NCI-H2081 treated with DMSO at 0.1 percent for 48 hours (cell line): ENCODE measurements at regions not wholly inside any gene's neighbourhood (a gene's known extent, or its start where the extent isn't known, plus 50 kb on each side); places are given as distances from the start of the nearest gene placed in this dataset.
"Not testable (repeated sequence)": the region's sequence is repeated elsewhere in the genome, so short reads cannot be mapped to it uniquely, and the experiment has no call there.

Source experiments
- DNase-seq: peaks from one replicate; lab custom pipeline; 2025; lab: John Stamatoyannopoulos, UW

DNA sequence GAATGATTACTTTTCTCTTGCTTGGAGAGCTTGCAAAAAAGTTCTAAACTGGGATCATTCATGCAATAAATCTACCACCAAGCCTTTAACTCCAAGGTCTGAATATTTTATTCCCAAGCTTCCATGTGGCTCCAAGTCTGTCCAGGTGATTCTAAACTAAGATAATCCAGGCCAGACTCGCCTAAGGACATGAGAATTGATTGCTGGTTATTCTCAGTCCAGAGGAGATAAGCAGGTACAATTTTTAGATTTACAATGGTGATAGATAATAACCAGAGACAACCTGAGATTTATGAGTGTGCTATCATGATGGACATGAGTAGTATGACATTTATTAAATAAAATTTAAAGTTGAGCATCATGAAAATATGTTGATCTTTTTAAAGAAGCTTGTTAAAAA lies 156.5 kb upstream of the SPRY2 start:
- no peak for DNase-seq

DNA sequence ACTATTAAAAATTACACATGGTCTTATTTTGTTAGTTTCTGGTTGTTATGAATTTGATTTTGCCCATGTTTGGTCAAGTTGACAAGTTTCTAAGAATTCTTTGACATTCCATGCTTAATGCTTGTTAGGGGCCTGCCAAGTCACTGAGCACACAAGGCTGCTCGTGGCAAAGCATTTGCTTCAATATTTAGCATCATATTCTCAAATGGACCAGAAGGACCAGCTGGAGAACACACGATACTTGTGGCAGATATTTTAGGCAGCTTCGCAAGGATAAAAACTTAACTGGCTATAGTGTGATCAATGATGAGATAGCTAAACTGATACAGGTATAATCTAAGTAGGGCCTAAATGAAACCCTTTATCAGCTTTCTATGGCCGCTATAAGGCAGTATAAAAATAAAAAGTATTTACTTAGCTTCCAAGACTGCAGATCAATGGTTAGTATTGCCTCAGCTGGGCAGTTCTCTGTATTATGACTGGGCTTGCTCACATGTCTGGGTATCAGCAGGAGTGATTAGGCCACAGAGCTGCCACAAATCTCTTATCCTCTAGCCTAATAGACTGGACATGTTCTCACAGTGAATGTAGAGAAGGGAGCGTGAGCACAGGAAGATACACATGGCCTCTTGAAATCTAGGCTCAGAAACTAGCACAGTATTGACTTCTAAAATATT lies 155.9 kb upstream of the SPRY2 start:
- DNase-seq, result no peak

DNA sequence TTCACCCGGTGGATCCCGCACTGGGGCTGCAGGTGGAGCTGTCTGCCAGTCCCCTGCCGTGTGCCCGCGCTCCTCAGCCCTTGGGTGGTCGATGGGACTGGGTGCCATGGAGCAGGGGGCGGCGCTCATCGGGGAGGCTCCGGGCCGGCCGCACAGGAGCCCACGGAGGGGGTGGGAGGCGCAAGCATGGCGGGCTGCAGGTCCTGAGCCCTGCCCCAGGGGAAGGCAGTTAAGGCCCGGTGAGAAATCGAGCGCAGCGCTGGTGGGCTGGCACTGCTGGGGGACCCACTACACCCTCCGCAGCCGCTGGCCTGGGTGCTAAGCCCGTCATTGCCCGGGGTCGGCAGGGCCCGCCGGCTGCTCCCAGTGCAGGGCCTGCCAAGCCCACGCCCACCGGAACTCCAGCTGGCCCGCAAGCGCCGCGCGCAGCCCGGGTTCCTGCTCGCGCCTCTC lies 149.6 kb upstream of the SPRY2 start:
- DNase-seq, result not testable (repeated sequence)

DNA sequence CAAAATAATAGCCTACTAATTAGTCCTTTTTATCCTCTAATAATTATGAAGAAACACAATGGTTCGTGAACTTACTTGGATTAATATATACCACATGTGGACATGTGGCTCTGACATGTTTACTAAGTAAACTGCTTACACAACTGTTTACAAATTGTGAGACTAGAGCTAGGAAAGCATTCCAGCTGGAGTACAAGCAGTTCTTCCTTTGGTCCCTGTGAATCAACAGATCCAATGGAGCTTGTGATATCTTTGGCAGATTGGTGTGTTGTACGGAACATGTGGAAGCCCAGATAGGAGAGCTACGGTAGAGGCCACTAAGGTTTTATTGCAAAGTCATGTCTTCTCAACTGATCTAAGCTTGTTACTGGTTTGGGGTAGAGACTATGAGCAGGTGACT lies 145.5 kb upstream of the SPRY2 start:
- no peak for DNase-seq

DNA sequence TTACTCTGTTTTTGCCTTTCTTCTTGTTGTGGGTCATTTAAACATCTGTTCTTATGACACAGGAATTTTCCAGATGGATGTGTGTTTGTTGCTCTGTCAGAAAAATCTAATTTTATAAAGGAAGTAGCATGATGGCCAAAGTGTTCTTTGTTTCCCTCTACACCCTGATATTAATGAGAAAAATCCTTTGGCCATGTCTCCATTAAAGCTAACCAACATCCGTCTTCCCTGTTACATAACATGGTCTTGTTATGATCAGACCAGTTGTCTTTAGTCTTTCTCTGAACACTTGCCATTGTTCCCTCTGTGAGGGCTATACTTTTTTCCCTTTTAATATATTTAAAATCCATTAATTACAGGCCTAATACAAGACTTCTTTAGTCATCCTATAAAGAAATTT lies 142.2 kb upstream of the SPRY2 start:
- DNase-seq, result no peak

DNA sequence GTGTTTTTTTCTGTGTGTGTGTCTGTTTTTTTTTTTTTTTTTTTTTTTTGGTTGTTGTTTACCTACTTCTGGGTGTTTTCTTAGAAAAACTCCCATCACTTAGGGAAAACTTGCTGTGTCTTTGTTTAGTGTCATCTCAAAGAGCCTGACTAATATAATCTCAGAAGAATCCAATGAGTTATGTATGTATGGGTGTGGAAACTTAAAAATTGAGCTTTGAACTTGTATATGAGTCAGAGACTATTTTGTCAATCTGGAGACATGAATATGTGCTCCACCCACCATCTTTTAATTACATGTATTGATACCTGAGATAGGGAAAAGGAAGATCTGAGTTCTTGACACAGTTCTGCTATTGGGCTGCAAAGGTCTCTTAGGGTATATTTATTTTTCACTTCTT lies 140.7 kb upstream of the SPRY2 start:
- no peak for DNase-seq

DNA sequence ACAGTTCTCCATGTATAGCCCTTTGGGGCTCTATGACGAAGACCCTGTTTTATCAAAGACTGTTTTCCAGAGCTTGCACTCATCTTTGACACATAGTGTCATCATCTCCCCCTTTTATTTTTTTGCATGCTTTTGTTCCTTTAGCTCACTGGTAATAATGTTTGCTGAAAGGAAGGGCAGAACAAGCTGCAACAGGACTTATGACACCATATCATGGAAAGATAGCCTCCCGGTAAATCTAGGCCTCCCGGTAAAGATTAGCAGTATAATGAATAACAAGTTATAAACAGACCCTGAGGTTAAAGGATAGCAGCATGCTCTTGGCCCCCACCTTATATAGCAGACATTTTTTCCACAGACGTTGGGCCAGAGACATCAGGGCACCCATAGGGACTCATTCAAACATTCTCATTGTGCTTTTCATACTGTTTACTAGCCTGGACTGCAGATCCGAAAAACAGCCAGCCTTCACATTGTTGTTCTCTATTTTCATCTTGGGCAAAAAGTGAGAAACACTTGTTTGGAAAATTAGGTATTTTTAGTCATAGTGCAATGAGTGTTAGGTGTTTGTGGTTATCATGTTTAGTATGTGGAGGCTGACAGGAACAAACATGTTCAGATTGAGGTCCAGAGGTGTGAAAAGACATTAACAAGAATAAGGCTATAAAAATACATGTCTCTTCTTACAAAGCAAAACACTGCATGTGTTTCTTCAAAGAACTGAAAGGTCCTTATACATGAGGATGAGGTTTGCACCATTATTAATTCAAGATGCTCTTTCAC lies 136.9 kb upstream of the SPRY2 start:
- DNase-seq, result no peak

DNA sequence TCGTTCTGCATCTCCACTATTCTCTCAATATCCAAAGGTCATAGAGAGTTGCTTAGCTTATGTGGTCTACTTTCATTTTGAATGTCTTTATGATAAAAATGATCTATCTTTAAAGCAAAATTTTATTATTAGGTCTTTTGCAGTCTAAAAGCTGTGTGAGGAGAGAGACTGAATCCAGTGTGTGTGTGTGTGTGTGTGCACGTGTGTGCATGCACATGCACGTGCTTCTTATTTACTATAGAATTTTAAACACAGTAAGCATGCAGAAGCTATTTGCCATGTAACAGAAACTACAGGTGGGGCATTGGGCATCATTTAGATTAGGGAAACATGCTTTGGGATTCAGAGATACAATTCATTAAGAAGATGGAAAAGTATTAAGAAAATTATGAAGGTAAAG lies 136.0 kb upstream of the SPRY2 start:
- DNase-seq, result no peak

DNA sequence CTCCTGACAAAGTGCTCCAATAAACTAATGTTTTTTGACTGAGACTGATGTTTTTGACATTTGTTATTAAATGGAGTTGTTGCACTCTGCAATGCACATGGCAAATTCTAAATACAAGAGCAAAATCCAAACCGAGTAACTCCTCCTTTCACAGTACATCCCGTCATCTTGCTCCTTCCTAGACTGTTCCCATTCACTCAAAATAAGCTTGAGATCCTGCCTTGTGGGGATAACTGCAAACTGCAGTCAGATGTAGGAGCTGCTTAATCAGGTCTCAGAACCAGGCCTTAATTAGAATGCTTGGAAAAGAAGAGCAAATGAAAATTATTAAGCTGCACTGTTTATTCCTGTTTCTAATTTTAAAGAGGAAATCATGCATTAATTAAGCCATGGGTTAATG lies 134.8 kb upstream of the SPRY2 start:
- DNase-seq, result no peak

DNA sequence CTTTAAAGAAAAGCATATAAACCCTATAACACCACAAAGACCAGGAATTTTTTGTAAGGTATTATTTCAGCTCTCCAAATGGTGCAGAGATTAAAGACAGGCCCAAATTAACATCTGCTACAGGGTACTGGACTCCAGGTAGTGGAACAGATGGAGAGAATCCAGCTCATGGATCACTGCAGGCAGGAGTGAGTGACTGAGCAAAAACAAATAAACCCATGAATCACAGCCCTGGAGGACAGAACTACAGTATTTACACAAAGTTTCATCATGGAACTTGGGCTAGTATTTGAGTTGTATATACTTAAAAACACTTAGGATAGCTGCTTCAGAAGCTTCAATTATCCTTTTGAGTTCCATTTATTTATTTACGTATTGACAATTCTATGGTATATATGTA lies 132.8 kb upstream of the SPRY2 start:
- DNase-seq, result no peak

DNA sequence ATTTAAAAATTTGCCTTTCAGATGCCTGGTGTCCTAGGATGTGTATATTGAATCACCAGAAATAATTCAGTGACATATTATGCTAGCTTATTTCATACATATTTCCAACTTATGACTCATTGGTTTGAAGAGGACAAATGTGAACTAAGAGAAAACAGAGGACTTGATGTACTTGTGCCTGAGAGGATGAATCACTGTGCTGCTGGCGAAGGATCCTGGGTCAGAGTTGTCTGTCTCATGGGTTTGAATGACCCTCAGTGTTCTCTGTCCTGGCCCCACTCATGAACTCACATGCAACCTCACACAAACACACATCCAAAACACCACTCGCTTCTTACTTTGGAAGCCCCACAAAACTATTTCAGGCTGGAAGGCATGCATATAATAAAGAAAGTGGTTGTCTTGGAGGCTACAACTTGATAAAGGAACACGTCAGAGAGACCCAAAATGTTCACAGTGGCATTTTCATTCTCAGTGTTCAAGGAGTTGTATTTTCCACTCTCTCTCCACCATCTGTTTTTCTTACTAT lies 129.0 kb upstream of the SPRY2 start:
- DNase-seq, result no peak

DNA sequence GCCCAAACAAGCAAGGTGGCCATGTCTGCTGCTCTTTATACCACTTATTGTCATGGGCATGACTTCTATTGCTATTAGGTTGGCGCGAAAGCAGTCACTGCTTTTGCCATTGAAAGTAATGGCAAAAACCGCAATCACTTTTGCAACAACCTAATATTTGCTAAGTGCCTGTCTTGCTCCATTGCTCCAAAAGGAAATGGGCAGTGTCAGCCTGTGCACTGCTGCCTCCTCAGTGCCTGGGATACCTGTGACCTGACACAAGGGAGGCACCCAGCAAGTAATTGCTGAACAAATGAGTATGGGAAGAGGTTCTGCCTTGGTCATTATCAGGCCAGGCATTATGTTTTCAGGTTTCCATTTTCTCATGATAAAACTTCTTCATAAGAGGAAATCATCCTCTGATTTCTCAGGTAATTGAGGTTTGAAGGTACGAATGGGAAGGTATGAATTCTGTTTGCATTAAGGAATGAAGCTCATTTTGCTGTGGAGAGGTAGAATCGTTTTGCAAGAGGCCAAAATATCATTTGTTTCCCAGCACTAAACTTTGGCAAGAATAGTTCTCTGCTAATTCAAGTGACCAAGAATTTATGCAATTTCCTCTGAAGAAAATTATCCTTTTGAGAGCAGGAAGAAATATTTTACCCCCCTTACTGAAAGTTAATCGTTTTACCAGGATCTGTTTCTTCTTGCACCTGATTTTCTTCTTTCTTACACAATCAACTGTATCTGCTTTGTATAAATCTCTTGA lies 128.4 kb upstream of the SPRY2 start:
- no peak for DNase-seq

DNA sequence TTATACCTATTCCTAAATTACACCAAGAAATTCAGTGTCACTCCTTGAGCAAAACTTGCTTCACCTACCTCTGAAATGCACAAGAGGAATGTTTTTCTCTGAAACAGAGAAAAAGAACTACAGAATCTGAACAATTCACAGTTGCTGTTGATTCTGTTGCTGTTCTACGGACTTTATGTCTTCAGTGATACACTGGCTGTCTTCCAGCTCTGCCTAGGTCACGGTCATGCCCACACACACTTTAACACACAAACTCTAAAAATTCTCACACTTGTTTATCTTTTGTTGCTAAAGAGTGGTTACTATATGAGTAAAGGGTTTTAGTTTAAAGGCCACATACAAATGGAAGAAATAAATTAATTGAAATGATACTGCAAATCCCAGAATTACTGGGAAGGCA lies 124.4 kb upstream of the SPRY2 start:
- no peak for DNase-seq

DNA sequence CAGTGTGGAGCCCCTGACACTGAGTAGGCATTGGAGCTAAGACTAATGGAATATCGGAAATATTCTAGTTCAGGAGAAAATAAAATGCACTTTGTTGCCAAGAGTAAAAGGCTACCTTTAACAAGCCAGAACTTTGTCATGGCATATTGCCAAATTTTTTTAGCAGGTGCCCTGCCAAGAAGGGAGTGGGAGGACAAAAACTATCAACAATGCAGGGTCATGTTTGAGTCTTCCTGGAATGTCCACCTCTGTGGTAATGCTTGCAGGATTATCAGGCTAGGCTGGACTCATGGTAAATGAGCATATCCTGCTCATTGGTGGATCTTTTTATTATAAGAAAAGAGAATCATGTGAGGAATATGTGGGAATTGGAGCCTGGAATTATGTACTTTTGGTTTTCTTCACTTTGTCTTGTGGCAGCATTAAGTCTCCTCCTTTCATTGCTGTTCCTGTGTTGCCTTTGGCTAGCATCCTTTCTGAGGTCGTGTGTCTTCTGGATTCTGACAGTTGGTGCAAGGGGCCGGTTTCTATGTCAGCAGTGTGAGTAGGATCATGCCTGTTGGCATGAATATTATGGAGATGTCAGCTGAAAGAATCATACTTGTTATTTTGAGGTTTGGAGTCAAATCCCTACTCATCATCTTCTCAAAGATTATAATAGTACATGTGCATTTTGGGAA lies 122.9 kb upstream of the SPRY2 start:
- no peak for DNase-seq

DNA sequence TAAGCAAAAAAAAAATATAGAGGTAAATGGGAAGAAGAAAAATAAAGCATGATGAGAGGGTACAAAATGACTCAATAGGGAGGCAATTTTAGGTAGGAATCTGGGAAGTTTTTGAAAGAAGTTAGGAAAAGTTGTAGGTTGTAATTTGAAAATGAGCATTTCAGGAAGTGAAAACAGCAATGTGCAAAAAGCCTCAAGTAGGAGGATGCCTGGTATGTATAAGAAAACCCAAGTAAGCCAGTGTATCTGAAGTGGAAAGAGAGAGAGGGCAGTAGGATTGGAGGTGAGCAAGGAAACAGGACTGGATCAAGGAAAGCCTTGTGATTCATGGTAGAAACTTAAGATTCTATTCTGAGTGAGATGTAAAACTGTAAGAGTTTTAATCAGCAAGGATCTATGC lies 121.6 kb upstream of the SPRY2 start:
- no peak for DNase-seq

DNA sequence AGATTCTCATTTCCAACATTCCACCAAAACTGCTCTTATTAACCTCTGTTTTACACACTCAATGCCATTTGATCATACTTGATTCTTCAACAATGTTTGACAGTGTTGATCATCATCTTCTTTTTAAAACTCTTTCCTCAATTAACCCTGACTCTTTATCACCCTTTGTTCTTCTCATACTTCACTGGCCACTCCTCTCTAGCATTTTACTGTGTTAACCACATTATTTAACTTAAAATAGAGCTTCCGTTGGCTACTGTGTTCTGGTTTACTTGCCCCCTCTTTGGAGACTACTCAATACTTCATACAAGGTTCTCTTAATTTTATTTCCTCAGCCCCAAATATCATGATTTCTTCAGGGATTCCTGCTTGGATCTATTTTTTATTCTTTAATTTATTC lies 121.1 kb upstream of the SPRY2 start:
- DNase-seq, result no peak

DNA sequence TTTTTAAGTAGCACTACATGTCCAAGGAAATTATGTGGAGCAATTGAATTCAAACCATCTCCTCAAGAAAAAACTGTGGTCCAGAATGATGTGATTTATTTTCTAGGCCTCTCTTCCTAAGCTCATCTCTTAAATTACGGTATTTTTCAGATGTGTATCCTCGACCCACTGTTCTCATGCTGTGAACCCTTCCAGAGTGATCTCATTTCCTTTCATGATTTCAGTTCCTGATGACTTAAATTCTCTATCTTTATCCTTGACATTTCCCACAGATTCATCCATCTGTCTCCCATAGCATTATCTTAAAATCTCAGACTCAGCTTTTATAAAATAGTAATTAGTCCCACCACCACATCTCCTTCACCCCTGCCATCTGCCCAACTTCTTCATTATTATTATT lies 117.6 kb upstream of the SPRY2 start:
- DNase-seq, result no peak

DNA sequence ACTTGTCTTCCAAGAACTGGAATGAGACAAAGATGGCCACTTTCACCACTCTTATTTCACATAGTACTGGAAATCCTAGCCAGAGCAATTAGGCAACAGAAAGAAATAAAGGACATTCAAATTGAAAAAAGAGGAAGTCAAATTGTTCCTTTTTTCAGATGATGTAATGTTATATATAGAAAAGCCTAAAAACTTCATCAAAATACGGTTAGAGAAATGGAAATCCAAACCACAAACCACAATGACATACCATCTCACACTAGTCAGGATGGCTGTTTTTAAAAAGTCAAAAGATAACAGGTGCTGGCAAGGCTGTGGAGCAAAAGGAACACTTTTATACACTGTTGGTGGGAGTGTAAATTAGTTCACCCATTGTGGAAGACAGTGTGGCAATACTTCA lies 113.3 kb upstream of the SPRY2 start:
- no peak for DNase-seq

DNA sequence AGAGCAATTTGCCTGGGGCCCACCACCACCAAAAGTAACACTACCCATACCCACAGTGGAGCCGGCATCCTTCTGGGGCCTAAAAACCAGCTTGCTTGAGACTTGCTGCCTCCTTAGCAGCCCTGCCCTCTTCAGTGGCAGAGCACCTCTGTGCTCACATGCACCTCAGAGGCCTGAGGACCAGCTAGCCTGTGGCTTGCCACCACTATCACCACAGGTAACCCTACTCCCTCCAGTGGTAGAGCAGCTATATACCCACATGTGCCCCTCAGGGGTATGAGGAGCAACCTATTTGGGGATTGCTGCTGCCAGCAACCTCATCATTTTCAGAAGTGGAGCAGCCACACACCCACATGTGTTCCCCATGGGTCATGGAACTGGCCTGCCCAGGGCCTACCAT lies 111.4 kb upstream of the SPRY2 start:
- no peak for DNase-seq

DNA sequence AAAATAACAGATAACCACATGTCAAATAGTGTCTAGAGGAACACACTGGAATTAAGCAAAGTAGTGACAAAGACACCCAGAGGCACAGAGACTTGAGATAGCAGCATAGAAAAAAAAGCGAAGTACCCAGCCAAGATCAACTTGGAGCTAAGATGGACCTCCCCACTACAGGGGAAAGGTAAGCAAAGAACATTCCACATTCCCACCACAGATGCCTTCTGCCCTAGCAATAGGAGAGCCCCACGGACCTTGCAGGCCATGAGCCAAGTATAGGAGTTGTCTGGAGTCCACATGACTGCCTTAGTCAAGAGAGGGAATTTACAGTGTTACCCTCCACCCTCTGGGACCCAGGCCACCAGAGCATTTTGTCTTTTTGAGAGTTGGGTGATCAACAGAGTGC lies 110.7 kb upstream of the SPRY2 start:
- DNase-seq, result no peak

DNA sequence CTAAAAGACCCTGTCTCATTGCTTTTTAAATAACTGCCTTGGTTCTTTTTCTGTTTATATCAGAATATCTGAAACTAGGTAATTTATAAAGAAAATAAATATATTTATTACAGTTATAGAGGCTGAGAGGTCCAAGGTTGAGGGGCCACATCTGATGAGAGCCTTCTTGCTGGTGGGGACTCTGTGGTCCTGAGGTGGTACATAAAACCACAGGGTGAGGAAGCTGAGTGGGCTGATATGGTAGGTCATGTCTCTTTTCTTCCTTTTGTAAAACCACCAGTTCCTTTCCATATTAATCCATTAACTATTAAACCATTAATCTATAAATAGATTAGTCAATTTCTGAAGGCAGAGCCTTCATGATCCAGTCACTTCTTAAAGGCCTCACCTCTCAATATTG lies 109.5 kb upstream of the SPRY2 start:
- DNase-seq, result no peak

DNA sequence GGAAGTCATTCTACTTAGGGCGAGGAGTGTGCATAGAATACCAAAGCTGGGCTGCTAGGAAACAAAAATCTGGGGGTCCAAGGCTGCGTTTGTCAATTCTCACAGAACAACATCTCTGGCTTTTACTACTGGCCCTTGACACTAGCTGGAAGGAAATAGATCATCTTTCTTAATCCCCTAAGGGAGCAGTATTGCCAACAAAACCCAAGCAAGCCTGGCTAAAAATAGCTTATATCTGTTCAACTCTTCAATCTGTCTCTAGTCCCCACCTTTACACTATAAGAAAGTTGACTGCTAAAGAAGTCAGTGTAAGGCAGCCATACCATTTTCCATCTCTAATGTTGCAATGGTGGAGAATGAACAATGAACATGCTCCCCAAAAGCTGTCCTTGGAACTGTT lies 107.8 kb upstream of the SPRY2 start:
- DNase-seq, result no peak
